CD14-positive monocyte (primary cell): ENCODE measurements at regions not wholly inside any gene's neighbourhood (a gene's known extent, or its start where the extent isn't known, plus 50 kb on each side); places are given as distances from the start of the nearest gene placed in this dataset.

Experiments
- DNase-seq, 3 donors: peaks; one replicate each; pipeline ENCODE4 v3.0.0-alpha.2; 2011 to 2022
- H2AFZ ChIP-seq: 2 replicates; pipeline ENCODE4 v1.6.0; 2012; ENCODE audit warnings: mild to moderate bottlenecking, low read depth, low read length, inconsistent platforms; ENCODE audit not compliant: insufficient read depth, poor library complexity, severe bottlenecking
- H3K27ac ChIP-seq, 2 donors: 1 replicate in 1 of 2; 2 replicates in 1 of 2; pipeline ENCODE4 v1.5.1; 2012 to 2013; ENCODE audit warnings: low read length in 2 of 2, control low read depth in 1 of 2, inconsistent platforms in 1 of 2, low read depth in 1 of 2, mild to moderate bottlenecking in 1 of 2
- H3K27me3 ChIP-seq, 2 donors: one replicate each; pipeline versions ENCODE4 v1.6.0 to v1.6.1; 2011 to 2013; ENCODE audit warnings: low read length in 2 of 2; ENCODE audit not compliant: control insufficient read depth in 2 of 2, insufficient read depth in 2 of 2
- H3K36me3 ChIP-seq, 2 donors: replicated peaks in 1 of 2; 1 replicate in 1 of 2; 2 replicates in 1 of 2; pipeline versions ENCODE4 v1.5.1 to v1.6.1; 2012 to 2013; ENCODE audit warnings: low read length in 2 of 2, control low read depth in 1 of 2, inconsistent platforms in 1 of 2, mild to moderate bottlenecking in 1 of 2; ENCODE audit not compliant: insufficient read depth in 2 of 2, control insufficient read depth in 1 of 2
- H3K4me1 ChIP-seq, 2 donors: 1 replicate in 1 of 2; 2 replicates in 1 of 2; pipeline versions ENCODE4 v1.5.1 to v1.6.1; 2012 to 2013; ENCODE audit warnings: low read length in 2 of 2, control low read depth in 1 of 2, inconsistent platforms in 1 of 2, mild to moderate bottlenecking in 1 of 2, moderate library complexity in 1 of 2; ENCODE audit not compliant: insufficient read depth in 2 of 2, control insufficient read depth in 1 of 2
- H3K4me2 ChIP-seq: replicated peaks from 2 replicates; pipeline ENCODE3; 2012; ENCODE audit warnings: low read length, moderate library complexity, mild to moderate bottlenecking; ENCODE audit not compliant: poor library complexity, severe bottlenecking; ENCODE audit errors: extremely low read depth
- H3K4me3 ChIP-seq, 3 experiments: fragments of 200-600 bp in 1 of 3; sonication (generic) in 1 of 3; replicated peaks in 1 of 3; 1 replicate in 2 of 3; 2 replicates in 1 of 3; pipeline ENCODE4 v1.5.1; 2011 to 2013; ENCODE audit warnings: low read length in 3 of 3, mild to moderate bottlenecking in 3 of 3, control low read depth in 2 of 3, low read depth in 2 of 3, inconsistent platforms in 1 of 3, moderate library complexity in 1 of 3
- H3K79me2 ChIP-seq: 2 replicates; pipeline ENCODE4 v1.6.0; 2012; ENCODE audit warnings: mild to moderate bottlenecking, control low read depth, inconsistent platforms, low read length, moderate library complexity; ENCODE audit not compliant: insufficient read depth
- H3K9ac ChIP-seq: 2 replicates; pipeline ENCODE4 v1.6.0; 2017; ENCODE audit warnings: low read length, mild to moderate bottlenecking; ENCODE audit not compliant: insufficient read depth, poor library complexity, severe bottlenecking
- H3K9me3 ChIP-seq, 2 donors: replicated peaks in 1 of 2; 1 replicate in 1 of 2; 2 replicates in 1 of 2; pipeline versions ENCODE4 v1.5.1 to v1.6.1; 2012 to 2013; ENCODE audit warnings: low read length in 2 of 2, control low read depth in 1 of 2; ENCODE audit not compliant: control insufficient read depth in 1 of 2, insufficient read depth in 1 of 2
- H4K20me1 ChIP-seq: 2 replicates; pipeline ENCODE4 v1.6.0; 2012; ENCODE audit warnings: mild to moderate bottlenecking, low read length, control low read depth, moderate library complexity; ENCODE audit not compliant: insufficient read depth
- H3K27ac Mint-ChIP-seq, 7 donors: one replicate each; pipeline ENCODE4 v1.8.0; 2020; ENCODE audit warnings: mild to moderate bottlenecking in 7 of 7, mixed read lengths in 7 of 7, moderate library complexity in 6 of 7, inconsistent platforms in 2 of 7
- H3K27me3 Mint-ChIP-seq, 3 donors: one replicate each; pipeline ENCODE4 v1.8.0; 2021 to 2022; ENCODE audit warnings: low read depth in 3 of 3, mild to moderate bottlenecking in 3 of 3, mixed read lengths in 3 of 3, moderate library complexity in 3 of 3, inconsistent platforms in 1 of 3
- H3K36me3 Mint-ChIP-seq, 2 donors: one replicate each; pipeline ENCODE4 v1.8.0; 2020; ENCODE audit warnings: mixed read lengths in 2 of 2, inconsistent platforms in 1 of 2, mild to moderate bottlenecking in 1 of 2
- H3K4me1 Mint-ChIP-seq: one replicate; pipeline ENCODE4 v1.8.0; 2020; ENCODE audit warnings: mild to moderate bottlenecking, mixed read lengths
- H3K4me3 Mint-ChIP-seq, 2 donors: one replicate each; pipeline ENCODE4 v1.8.0; 2020; ENCODE audit warnings: mild to moderate bottlenecking in 2 of 2, mixed read lengths in 2 of 2, moderate library complexity in 1 of 2
- H3K9me3 Mint-ChIP-seq, 7 donors: one replicate each; pipeline ENCODE4 v1.8.0; 2020 to 2022; ENCODE audit warnings: mixed read lengths in 7 of 7, mild to moderate bottlenecking in 6 of 7, moderate library complexity in 6 of 7, inconsistent platforms in 2 of 7
- WGBS: methylation state at CpG from one replicate; pipeline ENCODE4 v1.1.5; 2013; ENCODE audit warnings: missing lambda C conversion rate; ENCODE audit not compliant: insufficient coverage; 5-methylcytosine and 5-hydroxymethylcytosine counted together
- intact Hi-C, 2 donors: fragments of 100-400 bp; cut with micrococcal nuclease; formaldehyde crosslinking; loops; one replicate each; pipeline versions ENCODE4 v1.15.0 to v1.15.1; 2023
- TF ChIP-seq, protein P1 (sequence below): fragments of 200-600 bp; IDR thresholded peaks from one replicate; pipeline ENCODE4 v1.8.0; 2022; ENCODE audit warnings: antibody characterized with exemption, mild to moderate bottlenecking

DNA sequence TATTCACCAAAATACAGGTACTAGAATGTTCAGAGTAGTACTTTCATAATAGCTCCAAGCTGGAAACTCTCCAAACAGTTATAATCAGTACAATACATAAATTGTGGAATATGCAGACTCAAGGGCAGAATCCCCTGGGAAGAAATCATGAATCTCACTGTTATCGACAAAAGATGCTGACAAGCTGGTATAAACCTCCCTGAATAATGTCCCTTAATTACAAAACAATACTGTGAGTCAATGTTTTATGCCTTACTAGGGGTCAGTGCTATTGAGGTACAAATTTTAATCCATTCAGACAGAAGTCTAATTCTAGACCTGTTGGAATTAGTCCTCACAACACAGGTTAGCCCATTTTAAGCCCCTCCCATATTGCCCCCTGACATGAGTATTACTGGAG, 532.3 kb downstream of the DTWD2 start:
- Mint-ChIP-seq H3K9me3 (peaks cover 0 to 2% (median 0%) of the 10 kb centered on the region in 7 donors), H3K27ac (no peak overlapping the region), H3K4me3 (no peak overlapping the region), H3K36me3 (no peaks in the 10 kb centered on the region), H3K4me1 (no peaks in the 10 kb centered on the region), H3K27me3 (no peaks in the 10 kb centered on the region)
- H3K4me2 ChIP-seq: no peak overlapping the region
- no peak overlapping the region for H2AFZ ChIP-seq
- no peaks in the 10 kb centered on the region for H3K79me2 ChIP-seq
- no peaks in the 10 kb centered on the region for H3K36me3 ChIP-seq
- H3K4me3 ChIP-seq: no peak overlapping the region
- H3K4me1 ChIP-seq: no peaks in the 10 kb centered on the region
- H3K9me3 ChIP-seq: no peaks in the 10 kb centered on the region
- no peak overlapping the region for H3K27ac ChIP-seq
- intact Hi-C loops: no loop called here
- no peak for DNase-seq
- no peak overlapping the region for H3K9ac ChIP-seq
- no CpG with 5 or more reads among the region's 1 CpG for WGBS
- no peaks in the 10 kb centered on the region for H4K20me1 ChIP-seq
- TF ChIP-seq, protein P1, sequence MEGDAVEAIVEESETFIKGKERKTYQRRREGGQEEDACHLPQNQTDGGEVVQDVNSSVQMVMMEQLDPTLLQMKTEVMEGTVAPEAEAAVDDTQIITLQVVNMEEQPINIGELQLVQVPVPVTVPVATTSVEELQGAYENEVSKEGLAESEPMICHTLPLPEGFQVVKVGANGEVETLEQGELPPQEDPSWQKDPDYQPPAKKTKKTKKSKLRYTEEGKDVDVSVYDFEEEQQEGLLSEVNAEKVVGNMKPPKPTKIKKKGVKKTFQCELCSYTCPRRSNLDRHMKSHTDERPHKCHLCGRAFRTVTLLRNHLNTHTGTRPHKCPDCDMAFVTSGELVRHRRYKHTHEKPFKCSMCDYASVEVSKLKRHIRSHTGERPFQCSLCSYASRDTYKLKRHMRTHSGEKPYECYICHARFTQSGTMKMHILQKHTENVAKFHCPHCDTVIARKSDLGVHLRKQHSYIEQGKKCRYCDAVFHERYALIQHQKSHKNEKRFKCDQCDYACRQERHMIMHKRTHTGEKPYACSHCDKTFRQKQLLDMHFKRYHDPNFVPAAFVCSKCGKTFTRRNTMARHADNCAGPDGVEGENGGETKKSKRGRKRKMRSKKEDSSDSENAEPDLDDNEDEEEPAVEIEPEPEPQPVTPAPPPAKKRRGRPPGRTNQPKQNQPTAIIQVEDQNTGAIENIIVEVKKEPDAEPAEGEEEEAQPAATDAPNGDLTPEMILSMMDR: no peak
- H3K27me3 ChIP-seq: no peaks in the 10 kb centered on the region

DNA sequence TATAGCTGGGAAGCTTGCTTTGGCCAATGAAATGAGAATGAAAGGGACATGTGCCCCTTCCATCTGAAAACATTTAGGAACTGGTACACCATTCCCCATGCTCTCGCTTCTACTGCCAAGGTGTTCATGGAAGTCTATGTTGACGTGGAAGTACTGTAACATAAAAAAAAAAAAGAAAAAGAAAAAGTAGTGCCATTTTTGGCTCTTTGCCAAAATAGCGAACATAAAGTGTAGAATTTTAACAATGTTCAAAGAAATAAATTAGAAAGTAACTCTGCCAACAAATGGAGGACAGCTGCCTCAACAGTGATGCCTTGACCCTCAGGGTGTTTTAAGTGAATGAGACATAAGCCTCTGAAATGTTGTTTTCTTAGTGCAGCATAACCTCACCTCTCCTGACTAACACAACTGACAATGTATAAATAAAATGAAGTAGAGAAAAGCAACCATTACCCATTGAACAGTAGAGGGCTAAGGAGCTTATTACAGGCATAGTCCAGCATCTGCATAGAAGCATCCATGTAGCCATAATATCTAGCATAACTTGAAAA, 536.6 kb downstream of the DTWD2 start:
- no peak for DNase-seq
- intact Hi-C loops: no loop called here
- no peak overlapping the region for H3K27ac Mint-ChIP-seq

More for the DNA sequence above, 536.6 kb downstream of the DTWD2 start:
- H3K4me3 Mint-ChIP-seq: no peak overlapping the region
- H3K4me1 Mint-ChIP-seq: no peaks in the 10 kb centered on the region
- Histone ChIP-seq H4K20me1 (no peaks in the 10 kb centered on the region), H3K4me3 (no peak overlapping the region), H3K4me2 (no peak overlapping the region), H3K9me3 (no peaks in the 10 kb centered on the region), H3K79me2 (no peaks in the 10 kb centered on the region), H3K27ac (no peak overlapping the region), H2AFZ (no peak overlapping the region), H3K27me3 (no peaks in the 10 kb centered on the region), H3K9ac (no peak overlapping the region), H3K4me1 (no peaks in the 10 kb centered on the region), H3K36me3 (no peaks in the 10 kb centered on the region)
- H3K9me3 Mint-ChIP-seq: peaks cover 0 to 2% (median 0%) of the 10 kb centered on the region in 7 donors
- H3K36me3 Mint-ChIP-seq: no peaks in the 10 kb centered on the region
- TF ChIP-seq, protein P1: no peak
- WGBS: no CpG with 5 or more reads among the region's 3 CpGs
- no peaks in the 10 kb centered on the region for H3K27me3 Mint-ChIP-seq
